Astrocyte of the cerebellum (primary cell): ENCODE measurements at regions not wholly inside any gene's neighbourhood (a gene's known extent, or its start where the extent isn't known, plus 50 kb on each side); places are given as distances from the start of the nearest gene placed in this dataset.

ENCODE experiments used
- DNase-seq: peaks from one replicate; pipeline ENCODE4 v3.0.0-alpha.2; 2011; ENCODE audit warnings: low read depth
- H3K4me3 ChIP-seq: 2 replicates; pipeline ENCODE4 v1.5.1; 2011; ENCODE audit warnings: mild to moderate bottlenecking, low read depth, low read length, moderate library complexity
- CTCF ChIP-seq: IDR thresholded peaks from 2 replicates; pipeline ENCODE4 v1.5.1; 2012; ENCODE audit warnings: low read length, low read depth, moderate library complexity, mild to moderate bottlenecking; ENCODE audit errors: missing control alignments
- in situ Hi-C: cut with HindIII; loops from 2 replicates; pipeline ENCODE4 v1.10.0; 2017; ENCODE audit warnings: low sequenced_read_pairs

GRCh38 chr7:28309704-28310459, 102.4 kb upstream of the CREB5 start:
- in situ Hi-C loops = no loop called here
- TF ChIP-seq CTCF = no peak
- no peak overlapping the region for H3K4me3 ChIP-seq
- no peak for DNase-seq

DNA sequence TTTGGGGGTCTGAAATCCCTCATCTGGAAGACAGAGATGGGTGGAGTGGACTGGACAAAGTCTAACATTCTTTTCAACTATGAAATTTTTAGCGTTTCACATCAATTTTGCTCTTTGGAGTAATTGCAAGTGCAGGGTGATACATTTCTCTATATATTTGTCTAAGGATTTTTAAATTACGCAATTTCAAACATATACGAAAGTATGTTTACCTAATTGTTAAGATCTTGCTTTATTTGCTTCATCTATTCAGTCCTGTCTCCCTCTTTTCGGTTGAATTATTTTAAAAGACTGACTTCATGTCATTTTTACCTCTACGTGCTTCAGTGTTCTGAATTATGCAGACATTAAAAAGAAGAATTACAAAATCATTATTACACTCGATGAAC, 101.9 kb upstream of the CREB5 start:
- no peak overlapping the region for H3K4me3 ChIP-seq
- DNase-seq = no peak
- TF ChIP-seq CTCF = no peak
- in situ Hi-C loops = no loop called here

GRCh38 chr7:28311670-28312069, 100.6 kb upstream of the CREB5 start:
- no peak for DNase-seq
- H3K4me3 ChIP-seq = no peak overlapping the region
- in situ Hi-C loops = no loop called here
- TF ChIP-seq CTCF = no peak

GRCh38 chr7:28312948-28313347, 99.4 kb upstream of the CREB5 start:
- in situ Hi-C loops = no loop called here
- no peak for DNase-seq
- TF ChIP-seq CTCF = no peak
- no peak overlapping the region for H3K4me3 ChIP-seq

DNA sequence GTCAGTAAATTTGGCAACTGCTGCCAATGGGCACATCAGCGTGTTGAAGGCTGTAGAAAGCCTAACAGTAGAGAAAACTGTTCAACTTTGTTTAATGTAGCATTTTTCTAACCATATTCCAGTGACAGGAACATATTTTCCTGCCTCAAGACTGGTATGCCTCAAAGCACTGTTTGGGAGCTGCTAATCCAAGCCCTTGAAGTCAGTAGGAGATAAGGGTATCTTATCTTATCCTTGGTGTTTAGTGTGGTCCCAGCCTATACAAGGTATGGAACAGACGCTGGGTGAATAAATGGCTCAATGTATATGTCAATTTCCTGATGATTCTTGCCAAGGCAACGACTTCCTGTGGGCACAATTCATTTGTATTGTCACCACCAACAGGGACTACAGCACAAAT, 97.5 kb upstream of the CREB5 start:
- no peak overlapping the region for H3K4me3 ChIP-seq
- no peak for DNase-seq
- in situ Hi-C loops = no loop called here
- TF ChIP-seq CTCF = no peak

DNA sequence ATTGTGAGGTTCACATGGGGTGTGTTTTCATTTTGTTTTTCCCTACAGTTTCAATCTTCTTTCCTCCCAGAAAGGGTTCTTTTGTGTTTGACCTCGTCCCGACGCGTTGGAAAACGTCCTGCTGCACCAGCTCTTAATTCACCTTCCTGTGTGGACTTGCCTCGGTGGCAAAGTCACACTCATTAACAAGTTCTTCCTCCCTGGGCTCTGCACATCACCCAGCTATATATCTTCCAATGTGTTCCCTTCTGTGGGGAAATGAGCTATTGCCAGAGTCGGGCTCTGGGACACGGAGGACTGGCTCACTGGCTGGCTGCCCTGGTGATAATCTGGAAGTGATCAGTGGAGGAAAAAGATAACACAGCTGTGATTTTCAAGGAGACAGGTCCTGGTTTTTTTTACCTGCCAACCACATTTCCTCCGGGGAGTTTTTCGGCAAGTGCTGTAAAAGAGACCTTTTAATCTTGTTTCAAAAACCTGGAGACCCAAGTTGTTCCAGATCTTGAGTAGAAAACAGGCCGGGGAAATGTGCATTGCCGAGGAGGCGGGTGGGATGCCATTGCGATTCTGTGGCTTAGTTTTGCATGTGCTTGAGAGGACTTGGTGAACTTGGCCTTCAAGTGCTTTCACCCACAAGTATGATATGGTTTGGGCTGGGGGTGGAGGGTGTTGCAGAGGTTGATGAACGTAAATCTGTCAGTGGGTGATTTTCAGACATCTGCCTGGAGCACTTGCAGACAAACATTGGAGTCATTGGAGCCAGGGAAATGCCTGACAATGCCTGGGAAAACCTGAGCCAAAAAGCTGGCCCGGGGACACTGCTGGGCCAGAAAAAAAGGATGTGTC, 96.5 kb upstream of the CREB5 start:
- H3K4me3 ChIP-seq = no peak overlapping the region
- no peak for TF ChIP-seq CTCF
- no peak for DNase-seq
- in situ Hi-C loops = no loop called here
